MCF 10A (cell line): ENCODE measurements at regions not wholly inside any gene's neighbourhood (a gene's known extent, or its start where the extent isn't known, plus 50 kb on each side); places are given as distances from the start of the nearest gene placed in this dataset.

Experiments
- BruUV-seq: library from RNA; stranded (reverse); fragments of 400-500 nt; replicated peaks from 2 replicates; lab custom pipeline; 2021; lab: Mats Ljungman, UMichigan
- CTCF ChIA-PET: fragments of 300-600 bp; sonication (Branson Sonifier 250); formaldehyde crosslinking; extraction: SDS; loops from one replicate; lab custom pipeline; 2021; ENCODE audit warnings: antibody characterized with exemption, inconsistent platforms; lab: Yijun Ruan, JAX
- POLR2A ChIA-PET: fragments of 300-600, 350-650 bp; sonication (Branson Sonifier 250); formaldehyde crosslinking; extraction: SDS; loops from one replicate; lab custom pipeline; 2020; ENCODE audit warnings: antibody characterized with exemption, inconsistent platforms; lab: Yijun Ruan, JAX
- DNase-seq: peaks from one replicate; pipeline ENCODE4 v3.0.0-alpha.2; 2018; ENCODE audit not compliant: unreplicated experiment
- H3K27ac Mint-ChIP-seq: one replicate; pipeline ENCODE4 v1.8.0; 2022; ENCODE audit warnings: mild to moderate bottlenecking, low read depth, mixed read lengths; ENCODE audit not compliant: unreplicated experiment
- H3K27me3 Mint-ChIP-seq: one replicate; pipeline ENCODE4 v1.8.0; 2022; ENCODE audit warnings: mixed read lengths; ENCODE audit not compliant: insufficient read depth, unreplicated experiment
- H3K36me3 Mint-ChIP-seq: one replicate; pipeline ENCODE4 v1.8.0; 2022; ENCODE audit warnings: mild to moderate bottlenecking, moderate library complexity, mixed read lengths; ENCODE audit not compliant: insufficient read depth, unreplicated experiment
- H3K4me1 Mint-ChIP-seq: one replicate; pipeline ENCODE4 v1.8.0; 2022; ENCODE audit warnings: mixed read lengths; ENCODE audit not compliant: insufficient read depth, unreplicated experiment
- H3K4me3 Mint-ChIP-seq: one replicate; pipeline ENCODE4 v1.8.0; 2022; ENCODE audit warnings: mild to moderate bottlenecking, moderate library complexity, mixed read lengths; ENCODE audit not compliant: unreplicated experiment
- H3K9me3 Mint-ChIP-seq: one replicate; pipeline ENCODE4 v1.8.0; 2022; ENCODE audit warnings: mixed read lengths; ENCODE audit not compliant: unreplicated experiment
- CTCF ChIP-seq: fragments of 200-600 bp; IDR thresholded peaks from one replicate; pipeline ENCODE4 v1.8.0; 2022; ENCODE audit warnings: antibody characterized with exemption, mild to moderate bottlenecking; ENCODE audit not compliant: unreplicated experiment
- intact Hi-C: fragments of 100-400 bp; cut with micrococcal nuclease; formaldehyde crosslinking; loops from 2 replicates; pipeline ENCODE4 v1.14.1; 2022

GRCh38 chr15:29913528-29914135 is 91.4 kb upstream of the TJP1 start:
- H3K27me3 Mint-ChIP-seq, result no peaks in the 10 kb centered on the region
- no peaks in the 10 kb centered on the region for H3K36me3 Mint-ChIP-seq
- no peak for TF ChIP-seq CTCF
- ChIA-PET POLR2A (no interaction called here), CTCF (interaction anchor here (1.5 to 2.1 kb wide), 2 partner anchors 10 to 12 kb away, joined by 5 to 15 read pairs; no protein-coding TSS in a partner anchor)
- intact Hi-C loops, result no loop called here
- peaks cover 17% of the 10 kb centered on the region for H3K4me1 Mint-ChIP-seq
- H3K9me3 Mint-ChIP-seq, result peaks cover 9% of the 10 kb centered on the region
- no peak overlapping the region for H3K27ac Mint-ChIP-seq
- H3K4me3 Mint-ChIP-seq, result no peak overlapping the region
- DNase-seq, result no peak
- no TSS peak for BruUV-seq

- H3K27ac Mint-ChIP-seq, result no peak overlapping the region
- ChIA-PET POLR2A (no interaction called here), CTCF (no interaction called here)
- no peak for TF ChIP-seq CTCF
- peaks cover 9% of the 10 kb centered on the region for H3K9me3 Mint-ChIP-seq
- H3K4me3 Mint-ChIP-seq, result no peak overlapping the region
- BruUV-seq, result no TSS peak
- no peaks in the 10 kb centered on the region for H3K27me3 Mint-ChIP-seq
- no peaks in the 10 kb centered on the region for H3K36me3 Mint-ChIP-seq
- intact Hi-C loops, result no loop called here
- no peak for DNase-seq
- peaks cover 5% of the 10 kb centered on the region for H3K4me1 Mint-ChIP-seq
Measured at GRCh38 chr15:29911705-29912104, 89.4 kb upstream of the TJP1 start.

GRCh38 chr15:29910068-29910467 is 87.8 kb upstream of the TJP1 start:
- intact Hi-C loops, result no loop called here
- ChIA-PET POLR2A (interaction anchor here (0.6 to 0.8 kb wide), 2 partner anchors 48 to 89 kb away, joined by 3 to 4 read pairs; no protein-coding TSS in a partner anchor), CTCF (interaction anchor here (1.3 kb wide), 1 partner anchor 16 kb away, joined by 3 read pairs; no protein-coding TSS in a partner anchor)
- TF ChIP-seq CTCF, result no peak
- Mint-ChIP-seq H3K27ac (no peak overlapping the region), H3K4me3 (no peak overlapping the region), H3K36me3 (no peaks in the 10 kb centered on the region), H3K27me3 (no peaks in the 10 kb centered on the region), H3K9me3 (peaks cover 9% of the 10 kb centered on the region), H3K4me1 (peaks cover 5% of the 10 kb centered on the region)
- BruUV-seq, result no TSS peak
- no peak for DNase-seq

GRCh38 chr15:29904757-29905417 is 82.6 kb upstream of the TJP1 start:
- intact Hi-C loops, result no loop called here
- H3K36me3 Mint-ChIP-seq, result no peaks in the 10 kb centered on the region
- H3K9me3 Mint-ChIP-seq, result no peaks in the 10 kb centered on the region
- DNase-seq, result peak; percentile 16
- peaks cover under 1% of the 10 kb centered on the region for H3K4me1 Mint-ChIP-seq
- CTCF ChIA-PET, result interaction anchor here (0.9 kb wide), 1 partner anchor 19 kb away, joined by 4 read pairs; no protein-coding TSS in a partner anchor
- H3K27me3 Mint-ChIP-seq, result no peaks in the 10 kb centered on the region
- TF ChIP-seq CTCF, result no peak
- H3K4me3 Mint-ChIP-seq, result no peak overlapping the region
- no TSS peak for BruUV-seq
- H3K27ac Mint-ChIP-seq, result no peak overlapping the region
- POLR2A ChIA-PET, result interaction anchor here (0.7 to 1.6 kb wide), 5 partner anchors 12 to 559 kb away, joined by 3 read pairs; no protein-coding TSS in a partner anchor
